ENCODE measurements at regions not wholly inside any gene's neighbourhood (a gene's known extent, or its start where the extent isn't known, plus 50 kb on each side); places are given as distances from the start of the nearest gene placed in this dataset.
"Not testable (repeated sequence)": the region's sequence is repeated elsewhere in the genome, so short reads cannot be mapped to it uniquely, and the experiment has no call there.

GRCh38 chr3:26309536-26309935, 313.0 kb upstream of the LRRC3B start:
- not testable (repeated sequence) for DNase-seq (ENCODE audit: low read depth); H3K9me3 ChIP-seq (ENCODE audit: control insufficient read depth, low read length)

DNA sequence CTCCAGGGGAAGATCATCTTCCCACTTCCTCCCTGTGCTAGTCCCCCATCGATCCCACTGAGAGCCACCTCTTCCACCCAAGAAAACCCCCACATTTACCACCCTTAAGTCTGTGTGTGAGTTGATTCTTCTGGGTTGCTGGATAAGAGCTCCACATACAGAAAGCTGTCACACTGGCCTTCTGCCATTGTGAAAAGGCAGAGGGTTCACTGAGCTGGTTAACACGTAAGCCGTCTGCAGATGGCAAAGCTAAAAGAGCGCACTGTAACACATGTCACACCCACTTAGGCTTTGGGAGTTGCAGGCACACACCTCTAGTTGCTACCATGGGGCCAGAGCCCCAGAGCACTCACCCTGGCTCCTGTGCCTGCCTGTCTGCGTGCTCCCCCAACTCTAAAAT, 309.8 kb upstream of the LRRC3B start:
- no peaks in the 10 kb centered on the region for H3K4me1 ChIP-seq (ENCODE audit: control insufficient read depth, insufficient read depth, low read length)
- no peaks in the 10 kb centered on the region for H3K36me3 ChIP-seq (ENCODE audit: control insufficient read depth, insufficient read depth, low read length, severe bottlenecking)
- no peak overlapping the region for H3K4me3 ChIP-seq (ENCODE audit: low read length)

More at GRCh38 chr3:26309536-26309935, 313.0 kb upstream of the LRRC3B start:
- H3K4me3 ChIP-seq (ENCODE audit: low read length); H3K9ac ChIP-seq (ENCODE audit: low read length); H3K27me3 ChIP-seq (replicated peaks; ENCODE audit: control insufficient read depth, insufficient read depth, low read length); H3K4me1 ChIP-seq (ENCODE audit: control insufficient read depth, insufficient read depth, low read length); H3K36me3 ChIP-seq (ENCODE audit: control insufficient read depth, insufficient read depth, low read length, severe bottlenecking): not testable (repeated sequence)

GRCh38 chr3:26316472-26316871, 306.1 kb upstream of the LRRC3B start:
- Histone ChIP-seq H3K36me3 (ENCODE audit: control insufficient read depth, insufficient read depth, low read length, severe bottlenecking) (no peaks in the 10 kb centered on the region), H3K9me3 (ENCODE audit: control insufficient read depth, low read length) (peaks cover 4% of the 10 kb centered on the region), H3K4me3 (ENCODE audit: low read length) (no peak overlapping the region), H3K9ac (ENCODE audit: low read length) (no peak overlapping the region), H3K27me3 (replicated peaks; ENCODE audit: control insufficient read depth, insufficient read depth, low read length) (no peaks in the 10 kb centered on the region), H3K4me1 (ENCODE audit: control insufficient read depth, insufficient read depth, low read length) (no peaks in the 10 kb centered on the region)
- DNase-seq (ENCODE audit: low read depth), result no peak

More for the DNA sequence above, 309.8 kb upstream of the LRRC3B start:
- Histone ChIP-seq H3K9ac (ENCODE audit: low read length) (no peak overlapping the region), H3K9me3 (ENCODE audit: control insufficient read depth, low read length) (peaks cover under 1% of the 10 kb centered on the region), H3K27me3 (replicated peaks; ENCODE audit: control insufficient read depth, insufficient read depth, low read length) (no peaks in the 10 kb centered on the region)
- no peak for DNase-seq (ENCODE audit: low read depth)

GRCh38 chr3:26323741-26324140, 298.8 kb upstream of the LRRC3B start:
- not testable (repeated sequence) for H3K4me3 ChIP-seq (ENCODE audit: low read length); H3K4me1 ChIP-seq (ENCODE audit: control insufficient read depth, insufficient read depth, low read length); DNase-seq (ENCODE audit: low read depth); H3K9ac ChIP-seq (ENCODE audit: low read length); H3K36me3 ChIP-seq (ENCODE audit: control insufficient read depth, insufficient read depth, low read length, severe bottlenecking); H3K9me3 ChIP-seq (ENCODE audit: control insufficient read depth, low read length); H3K27me3 ChIP-seq (replicated peaks; ENCODE audit: control insufficient read depth, insufficient read depth, low read length)

DNA sequence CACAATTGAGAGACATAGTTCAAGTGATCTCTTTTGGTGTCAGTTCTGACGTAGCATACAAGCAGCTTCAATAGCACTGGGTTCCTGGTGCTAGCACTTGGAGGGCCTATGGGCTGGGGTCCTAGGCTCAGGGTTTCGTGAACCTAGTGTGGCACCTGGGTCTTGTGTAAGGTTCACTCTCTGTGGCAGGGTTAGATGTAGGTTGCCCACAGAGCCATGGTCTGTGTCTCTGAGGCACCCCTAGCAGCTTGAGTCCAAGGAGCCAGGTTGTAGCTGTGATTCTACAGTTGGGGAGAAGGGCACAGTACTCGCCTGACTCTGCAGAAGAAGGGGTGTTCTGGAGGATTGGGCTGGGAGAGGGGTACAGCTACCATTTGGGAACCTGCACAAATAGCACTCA, 282.6 kb upstream of the LRRC3B start:
- Histone ChIP-seq H3K9ac (ENCODE audit: low read length) (no peak overlapping the region), H3K27me3 (replicated peaks; ENCODE audit: control insufficient read depth, insufficient read depth, low read length) (no peaks in the 10 kb centered on the region), H3K4me1 (ENCODE audit: control insufficient read depth, insufficient read depth, low read length) (no peaks in the 10 kb centered on the region), H3K9me3 (ENCODE audit: control insufficient read depth, low read length) (peaks cover 3% of the 10 kb centered on the region), H3K4me3 (ENCODE audit: low read length) (no peak overlapping the region), H3K36me3 (ENCODE audit: control insufficient read depth, insufficient read depth, low read length, severe bottlenecking) (no peaks in the 10 kb centered on the region)
- no peak for DNase-seq (ENCODE audit: low read depth)

GRCh38 chr3:26343647-26344046, 278.9 kb upstream of the LRRC3B start:
- Histone ChIP-seq H3K36me3 (ENCODE audit: control insufficient read depth, insufficient read depth, low read length, severe bottlenecking) (no peaks in the 10 kb centered on the region), H3K27me3 (replicated peaks; ENCODE audit: control insufficient read depth, insufficient read depth, low read length) (no peaks in the 10 kb centered on the region), H3K9me3 (ENCODE audit: control insufficient read depth, low read length) (no peaks in the 10 kb centered on the region), H3K9ac (ENCODE audit: low read length) (no peak overlapping the region), H3K4me3 (ENCODE audit: low read length) (no peak overlapping the region), H3K4me1 (ENCODE audit: control insufficient read depth, insufficient read depth, low read length) (no peaks in the 10 kb centered on the region)
- DNase-seq (ENCODE audit: low read depth), result no peak

GRCh38 chr3:26345613-26346012, 277.0 kb upstream of the LRRC3B start:
- Histone ChIP-seq H3K4me3 (ENCODE audit: low read length) (no peak overlapping the region), H3K27me3 (replicated peaks; ENCODE audit: control insufficient read depth, insufficient read depth, low read length) (no peaks in the 10 kb centered on the region), H3K9me3 (ENCODE audit: control insufficient read depth, low read length) (peaks cover 7% of the 10 kb centered on the region), H3K36me3 (ENCODE audit: control insufficient read depth, insufficient read depth, low read length, severe bottlenecking) (no peaks in the 10 kb centered on the region), H3K4me1 (ENCODE audit: control insufficient read depth, insufficient read depth, low read length) (no peaks in the 10 kb centered on the region), H3K9ac (ENCODE audit: low read length) (no peak overlapping the region)
- DNase-seq (ENCODE audit: low read depth), result no peak

DNA sequence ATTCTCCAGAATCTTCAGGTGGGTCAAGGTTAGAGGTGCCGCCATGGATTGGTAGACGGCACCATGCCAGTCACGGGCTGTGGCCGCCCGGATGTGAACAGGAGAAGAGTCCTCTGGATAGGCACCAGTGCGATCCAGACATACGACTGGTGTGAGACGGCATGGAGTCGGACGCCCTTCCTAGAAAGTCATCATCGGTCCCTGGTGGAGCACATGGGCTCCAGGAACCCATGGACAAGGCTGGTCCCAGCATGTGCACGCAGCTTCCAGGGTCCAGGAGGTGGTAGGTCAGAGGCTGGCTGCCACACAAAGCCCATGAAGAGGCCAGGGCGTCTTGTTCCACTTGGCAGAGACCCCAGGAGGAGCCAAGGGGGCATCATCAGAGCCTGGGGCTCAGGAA, 276.1 kb upstream of the LRRC3B start:
- no peaks in the 10 kb centered on the region for H3K27me3 ChIP-seq (replicated peaks; ENCODE audit: control insufficient read depth, insufficient read depth, low read length)
- no peak for DNase-seq (ENCODE audit: low read depth)
- H3K9me3 ChIP-seq (ENCODE audit: control insufficient read depth, low read length), result peaks cover 13% of the 10 kb centered on the region
- H3K4me3 ChIP-seq (ENCODE audit: low read length), result no peak overlapping the region
- H3K36me3 ChIP-seq (ENCODE audit: control insufficient read depth, insufficient read depth, low read length, severe bottlenecking), result no peaks in the 10 kb centered on the region
- H3K4me1 ChIP-seq (ENCODE audit: control insufficient read depth, insufficient read depth, low read length), result no peaks in the 10 kb centered on the region
- H3K9ac ChIP-seq (ENCODE audit: low read length), result no peak overlapping the region

- peaks cover 13% of the 10 kb centered on the region for H3K9me3 ChIP-seq (ENCODE audit: control insufficient read depth, low read length)
- H3K27me3 ChIP-seq (replicated peaks; ENCODE audit: control insufficient read depth, insufficient read depth, low read length), result no peaks in the 10 kb centered on the region
- H3K36me3 ChIP-seq (ENCODE audit: control insufficient read depth, insufficient read depth, low read length, severe bottlenecking), result no peaks in the 10 kb centered on the region
- no peak for DNase-seq (ENCODE audit: low read depth)
- no peaks in the 10 kb centered on the region for H3K4me1 ChIP-seq (ENCODE audit: control insufficient read depth, insufficient read depth, low read length)
- no peak overlapping the region for H3K4me3 ChIP-seq (ENCODE audit: low read length)
- no peak overlapping the region for H3K9ac ChIP-seq (ENCODE audit: low read length)
These were observed 275.4 kb upstream of the LRRC3B start for GRCh38 chr3:26347150-26347549.

DNA sequence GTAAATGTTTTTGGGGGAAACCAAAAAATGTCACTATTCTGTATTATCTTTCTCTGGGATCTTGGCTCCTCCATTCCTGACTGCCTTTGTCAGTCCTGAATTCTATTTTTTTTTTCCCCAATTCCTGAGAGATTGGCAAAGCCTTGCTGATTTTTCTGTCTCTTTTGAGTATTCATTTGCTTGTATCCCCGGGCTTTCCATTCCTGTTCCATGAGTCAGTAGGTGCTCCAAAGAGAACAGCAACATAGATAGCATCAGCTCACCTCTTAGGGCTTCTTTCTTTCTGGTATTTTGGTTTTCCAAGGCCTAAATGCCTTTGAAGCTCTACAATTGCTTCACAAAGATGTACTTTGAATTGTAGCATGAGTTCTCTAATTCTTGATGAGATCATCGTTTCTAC, 271.7 kb upstream of the LRRC3B start:
- Histone ChIP-seq H3K4me3 (ENCODE audit: low read length) (no peak overlapping the region), H3K27me3 (replicated peaks; ENCODE audit: control insufficient read depth, insufficient read depth, low read length) (no peaks in the 10 kb centered on the region), H3K4me1 (ENCODE audit: control insufficient read depth, insufficient read depth, low read length) (no peaks in the 10 kb centered on the region), H3K36me3 (ENCODE audit: control insufficient read depth, insufficient read depth, low read length, severe bottlenecking) (no peaks in the 10 kb centered on the region), H3K9me3 (ENCODE audit: control insufficient read depth, low read length) (peaks cover 18% of the 10 kb centered on the region), H3K9ac (ENCODE audit: low read length) (no peak overlapping the region)
- no peak for DNase-seq (ENCODE audit: low read depth)

DNA sequence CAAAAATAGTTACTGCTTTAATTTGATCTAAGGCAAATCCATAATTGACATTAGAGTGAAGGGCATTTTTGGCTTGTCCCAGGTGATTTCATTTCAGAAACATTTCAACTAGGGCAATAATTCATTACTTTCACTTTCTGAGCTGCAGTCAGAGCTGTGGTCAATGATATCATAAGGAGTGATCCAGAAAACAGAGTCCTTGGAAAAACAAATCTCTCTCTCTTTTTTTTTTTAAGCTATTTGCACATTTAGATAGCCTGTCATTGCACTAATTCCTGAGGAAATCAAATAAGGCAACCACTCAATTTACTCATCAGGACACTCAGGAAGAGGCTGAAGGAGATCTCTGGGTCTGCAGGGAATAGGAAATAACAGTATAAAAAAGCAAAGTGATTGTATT, 269.5 kb upstream of the LRRC3B start:
- Histone ChIP-seq H3K36me3 (ENCODE audit: control insufficient read depth, insufficient read depth, low read length, severe bottlenecking) (no peaks in the 10 kb centered on the region), H3K4me1 (ENCODE audit: control insufficient read depth, insufficient read depth, low read length) (no peaks in the 10 kb centered on the region), H3K9me3 (ENCODE audit: control insufficient read depth, low read length) (peaks cover 22% of the 10 kb centered on the region), H3K4me3 (ENCODE audit: low read length) (no peak overlapping the region), H3K27me3 (replicated peaks; ENCODE audit: control insufficient read depth, insufficient read depth, low read length) (no peaks in the 10 kb centered on the region), H3K9ac (ENCODE audit: low read length) (no peak overlapping the region)
- DNase-seq (ENCODE audit: low read depth), result no peak

GRCh38 chr3:26358405-26358804, 264.2 kb upstream of the LRRC3B start:
- Histone ChIP-seq H3K36me3 (ENCODE audit: control insufficient read depth, insufficient read depth, low read length, severe bottlenecking) (no peaks in the 10 kb centered on the region), H3K9me3 (ENCODE audit: control insufficient read depth, low read length) (peaks cover 6% of the 10 kb centered on the region), H3K27me3 (replicated peaks; ENCODE audit: control insufficient read depth, insufficient read depth, low read length) (no peaks in the 10 kb centered on the region), H3K4me1 (ENCODE audit: control insufficient read depth, insufficient read depth, low read length) (no peaks in the 10 kb centered on the region), H3K4me3 (ENCODE audit: low read length) (no peak overlapping the region), H3K9ac (ENCODE audit: low read length) (no peak overlapping the region)
- no peak for DNase-seq (ENCODE audit: low read depth)

Data from adipocyte (in vitro differentiated cells).